ENCODE measurements at regions not wholly inside any gene's neighbourhood (a gene's known extent, or its start where the extent isn't known, plus 50 kb on each side); places are given as distances from the start of the nearest gene placed in this dataset.

DNA sequence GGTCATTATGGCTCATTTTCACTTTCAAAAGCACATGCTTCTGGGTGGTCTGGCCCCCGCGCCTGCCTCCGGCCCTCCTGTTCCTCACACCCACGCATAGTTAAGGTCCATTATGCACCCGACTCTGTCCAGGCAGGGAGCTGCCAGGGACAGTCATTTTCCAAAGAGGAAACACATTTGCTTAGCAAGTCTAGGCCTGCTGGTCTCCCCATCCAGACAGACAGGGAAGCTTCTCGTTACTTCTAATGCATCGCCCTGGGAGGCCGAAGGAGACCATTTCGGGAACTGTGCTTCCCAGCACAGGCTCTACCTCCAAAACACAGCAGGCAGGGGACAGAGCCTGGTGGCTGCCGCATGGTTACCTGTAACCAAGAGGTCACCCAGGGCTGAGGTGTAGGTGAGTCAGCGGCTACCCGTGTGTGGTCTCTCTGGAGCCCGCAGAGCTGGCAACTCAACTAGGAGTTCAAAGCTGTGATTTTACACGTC is 87.1 kb upstream of the SHANK2 start:
- Histone ChIP-seq H3K4me3 (ENCODE audit: low read depth in 1 of 2, low read length in 2 of 2) (no peak overlapping the region), H2AFZ (ENCODE audit: low read depth, low read length) (no peak overlapping the region), H3K27ac (ENCODE audit: low read length) (no peak overlapping the region), H4K20me1 (ENCODE audit: insufficient read depth, low read length) (no peaks in the 10 kb centered on the region), H3K79me2 (ENCODE audit: insufficient read depth, low read length) (no peaks in the 10 kb centered on the region), H3K36me3 (ENCODE audit: insufficient read depth, low read length) (no peaks in the 10 kb centered on the region), H3K4me1 (ENCODE audit: insufficient read depth, low read length) (no peaks in the 10 kb centered on the region), H3K9me3 (ENCODE audit: insufficient read depth, low read length, severe bottlenecking) (peaks cover 5% of the 10 kb centered on the region), H3K27me3 (ENCODE audit: insufficient read depth, low read length, poor library complexity) (no peaks in the 10 kb centered on the region), H3K9ac (ENCODE audit: low read depth, low read length) (no peak overlapping the region), H3K4me2 (ENCODE audit: insufficient read depth, low read length) (no peak overlapping the region)
- DNase-seq (no peak), ATAC-seq (ENCODE audit: insufficient read depth, low read depth) (no peak)
- no peak for TF ChIP-seq EZH2 (IDR thresholded peaks at IDR 0.05; ENCODE audit: borderline replicate concordance, low read depth, low read length, severe bottlenecking)
- no peak for TF ChIP-seq CTCF (IDR thresholded peaks at IDR 0.05; ENCODE audit: borderline replicate concordance, extremely low read depth, low read length, poor library complexity, severe bottlenecking)

GRCh38 chr11:71338801-71339395 is 86.5 kb upstream of the SHANK2 start:
- Histone ChIP-seq H3K4me2 (ENCODE audit: insufficient read depth, low read length) (no peak overlapping the region), H3K79me2 (ENCODE audit: insufficient read depth, low read length) (no peaks in the 10 kb centered on the region), H3K4me3 (ENCODE audit: low read depth in 1 of 2, low read length in 2 of 2) (no peak overlapping the region), H3K9ac (ENCODE audit: low read depth, low read length) (no peak overlapping the region), H3K4me1 (ENCODE audit: insufficient read depth, low read length) (no peaks in the 10 kb centered on the region), H4K20me1 (ENCODE audit: insufficient read depth, low read length) (no peaks in the 10 kb centered on the region), H3K27me3 (ENCODE audit: insufficient read depth, low read length, poor library complexity) (no peaks in the 10 kb centered on the region), H2AFZ (ENCODE audit: low read depth, low read length) (no peak overlapping the region), H3K9me3 (ENCODE audit: insufficient read depth, low read length, severe bottlenecking) (peaks cover 10% of the 10 kb centered on the region), H3K27ac (ENCODE audit: low read length) (no peak overlapping the region), H3K36me3 (ENCODE audit: insufficient read depth, low read length) (no peaks in the 10 kb centered on the region)
- DNase-seq (no peak), ATAC-seq (ENCODE audit: insufficient read depth, low read depth) (no peak)
- TF ChIP-seq CTCF (IDR thresholded peaks at IDR 0.05; ENCODE audit: borderline replicate concordance, extremely low read depth, low read length, poor library complexity, severe bottlenecking) (no peak), EZH2 (IDR thresholded peaks at IDR 0.05; ENCODE audit: borderline replicate concordance, low read depth, low read length, severe bottlenecking) (no peak)

GRCh38 chr11:71336996-71337754 is 84.8 kb upstream of the SHANK2 start:
- Histone ChIP-seq H3K27ac (ENCODE audit: low read length) (no peak overlapping the region), H3K27me3 (ENCODE audit: insufficient read depth, low read length, poor library complexity) (no peaks in the 10 kb centered on the region), H3K9ac (ENCODE audit: low read depth, low read length) (no peak overlapping the region), H3K79me2 (ENCODE audit: insufficient read depth, low read length) (no peaks in the 10 kb centered on the region), H2AFZ (ENCODE audit: low read depth, low read length) (no peak overlapping the region), H3K4me2 (ENCODE audit: insufficient read depth, low read length) (no peak overlapping the region), H3K9me3 (ENCODE audit: insufficient read depth, low read length, severe bottlenecking) (peaks cover 27% of the 10 kb centered on the region), H3K4me3 (ENCODE audit: low read depth in 1 of 2, low read length in 2 of 2) (no peak overlapping the region), H3K4me1 (ENCODE audit: insufficient read depth, low read length) (no peaks in the 10 kb centered on the region), H3K36me3 (ENCODE audit: insufficient read depth, low read length) (no peaks in the 10 kb centered on the region), H4K20me1 (ENCODE audit: insufficient read depth, low read length) (no peaks in the 10 kb centered on the region)
- DNase-seq (no peak), ATAC-seq (ENCODE audit: insufficient read depth, low read depth) (no peak)
- TF ChIP-seq EZH2 (IDR thresholded peaks at IDR 0.05; ENCODE audit: borderline replicate concordance, low read depth, low read length, severe bottlenecking) (no peak), CTCF (IDR thresholded peaks at IDR 0.05; ENCODE audit: borderline replicate concordance, extremely low read depth, low read length, poor library complexity, severe bottlenecking) (no peak)
